Liver (tissue), 8 donors: ENCODE measurements at regions not wholly inside any gene's neighbourhood (a gene's known extent, or its start where the extent isn't known, plus 50 kb on each side); places are given as distances from the start of the nearest gene placed in this dataset.

Experiments
- DNase-seq: peaks from one replicate; pipeline ENCODE4 v3.0.0-alpha.2; 2017; ENCODE audit warnings: low spot score
- H3K27ac ChIP-seq, 2 donors: one replicate each; pipeline ENCODE4 v1.7.0; 2013; ENCODE audit warnings: inconsistent platforms in 2 of 2, low read length in 2 of 2, control low read depth in 1 of 2, low read depth in 1 of 2, mild to moderate bottlenecking in 1 of 2
- H3K27me3 ChIP-seq, 4 donors: one replicate each; pipeline versions ENCODE4 v1.6.1 to v1.7.0; 2013; ENCODE audit warnings: low read length in 3 of 4, inconsistent platforms in 1 of 4, mild to moderate bottlenecking in 1 of 4, moderate library complexity in 1 of 4; ENCODE audit not compliant: control insufficient read depth in 4 of 4, insufficient read depth in 4 of 4
- H3K36me3 ChIP-seq, 4 donors: one replicate each; pipeline versions ENCODE4 v1.6.1 to v1.7.0; 2013; ENCODE audit warnings: low read length in 3 of 4, mild to moderate bottlenecking in 3 of 4, low read depth in 1 of 4, moderate library complexity in 1 of 4; ENCODE audit not compliant: control insufficient read depth in 4 of 4, insufficient read depth in 3 of 4
- H3K4me1 ChIP-seq, 4 donors: one replicate each; pipeline versions ENCODE4 v1.6.1 to v1.7.0; 2013; ENCODE audit warnings: low read length in 3 of 4, mild to moderate bottlenecking in 3 of 4, moderate library complexity in 1 of 4; ENCODE audit not compliant: control insufficient read depth in 4 of 4, insufficient read depth in 4 of 4
- H3K4me3 ChIP-seq, 3 donors: one replicate each; pipeline versions ENCODE4 v1.6.1 to v1.7.0; 2013; ENCODE audit warnings: low read length in 3 of 3, control low read depth in 1 of 3, low read depth in 1 of 3, mild to moderate bottlenecking in 1 of 3
- H3K9ac ChIP-seq, 2 donors: one replicate each; pipeline ENCODE4 v1.7.0; 2013; ENCODE audit warnings: low read length in 2 of 2, mild to moderate bottlenecking in 2 of 2, moderate library complexity in 2 of 2, control low read depth in 1 of 2, low read depth in 1 of 2
- H3K9me3 ChIP-seq, 4 donors: one replicate each; pipeline versions ENCODE4 v1.6.1 to v1.7.0; 2013; ENCODE audit warnings: low read length in 3 of 4; ENCODE audit not compliant: control insufficient read depth in 4 of 4
- ATF3 ChIP-seq: IDR thresholded peaks from 2 replicates; pipeline ENCODE4 v1.6.1; 2016; ENCODE audit warnings: antibody characterized with exemption
- CTCF ChIP-seq: fragments of 150-350 bp; IDR thresholded peaks from 2 replicates; pipeline ENCODE4 v1.5.1; 2017; ENCODE audit warnings: improper control_type of control experiment, low read depth, low read length; ENCODE audit not compliant: missing input control
- EGR1 ChIP-seq, 2 donors: IDR thresholded peaks; 2 replicates each; pipeline ENCODE4 v1.6.1; 2016 to 2018; ENCODE audit warnings: antibody characterized with exemption in 2 of 2, low read depth in 2 of 2
- FOXA1 ChIP-seq: IDR thresholded peaks from 2 replicates; pipeline ENCODE4 v1.6.1; 2016; ENCODE audit warnings: antibody characterized with exemption
- FOXA2 ChIP-seq: IDR thresholded peaks from 2 replicates; pipeline ENCODE4 v1.6.1; 2016; ENCODE audit warnings: antibody characterized with exemption
- GABPA ChIP-seq, 2 donors: IDR thresholded peaks in 1 of 2; conservative IDR thresholded peaks in 1 of 2; 2 replicates each; pipeline ENCODE4 v1.6.1; 2016; ENCODE audit warnings: antibody characterized with exemption in 2 of 2, mild to moderate bottlenecking in 1 of 2, moderate library complexity in 1 of 2
- HNF4A ChIP-seq, 2 donors: conservative IDR thresholded peaks; 2 replicates each; pipeline ENCODE4 v1.6.1; 2016; ENCODE audit warnings: antibody characterized with exemption in 2 of 2, mild to moderate bottlenecking in 2 of 2
- HNF4G ChIP-seq: IDR thresholded peaks from 2 replicates; pipeline ENCODE4 v1.6.1; 2016; ENCODE audit warnings: antibody characterized with exemption
- JUND ChIP-seq, 2 donors: IDR thresholded peaks; 2 replicates each; pipeline ENCODE4 v1.6.1; 2016; ENCODE audit warnings: antibody characterized with exemption in 2 of 2
- MAX ChIP-seq: IDR thresholded peaks from 2 replicates; pipeline ENCODE4 v1.6.1; 2016; ENCODE audit warnings: antibody characterized with exemption
- NR2F2 ChIP-seq: IDR thresholded peaks from 2 replicates; pipeline ENCODE4 v1.6.1; 2016; ENCODE audit warnings: antibody characterized with exemption
- REST ChIP-seq: IDR thresholded peaks from 2 replicates; pipeline ENCODE4 v1.6.1; 2016; ENCODE audit warnings: antibody characterized with exemption, mild to moderate bottlenecking
- RXRA ChIP-seq, 2 donors: IDR thresholded peaks; 2 replicates each; pipeline ENCODE4 v1.6.1; 2017 to 2018; ENCODE audit warnings: antibody characterized with exemption in 2 of 2, mild to moderate bottlenecking in 1 of 2
- SP1 ChIP-seq: IDR thresholded peaks from 2 replicates; pipeline ENCODE4 v1.6.1; 2018; ENCODE audit warnings: antibody characterized with exemption, mild to moderate bottlenecking
- TAF1 ChIP-seq: conservative IDR thresholded peaks from 2 replicates; pipeline ENCODE4 v1.6.1; 2016; ENCODE audit warnings: antibody characterized with exemption, mild to moderate bottlenecking
- YY1 ChIP-seq: IDR thresholded peaks from 2 replicates; pipeline ENCODE4 v1.6.1; 2016; ENCODE audit warnings: antibody characterized with exemption, mild to moderate bottlenecking
- ZBTB33 ChIP-seq: IDR thresholded peaks from 2 replicates; pipeline ENCODE4 v1.6.1; 2016; ENCODE audit warnings: antibody characterized with exemption
- WGBS: extraction: QIAGEN DNeasy Blood & Tissue Kit; methylation state at CpG from one replicate; pipeline ENCODE4 v1.1.7; 2013; 5-methylcytosine and 5-hydroxymethylcytosine counted together
- donor health status: healthy.
- donor health status: healthy.
- donor health status: healthy.
- donor health status: healthy.
- donor health status: healthy.

GRCh38 chr18:27558388-27559155, 373.5 kb upstream of the CHST9 start:
- Histone ChIP-seq H3K4me3 (no peak overlapping the region), H3K27me3 (no peaks in the 10 kb centered on the region), H3K4me1 (no peaks in the 10 kb centered on the region), H3K27ac (no peak overlapping the region), H3K36me3 (no peaks in the 10 kb centered on the region), H3K9me3 (no peaks in the 10 kb centered on the region), H3K9ac (no peak overlapping the region)
- DNase-seq = no peak
- TF ChIP-seq TAF1 (no peak), HNF4G (no peak), EGR1 (IDR thresholded peaks at IDR 0.05; ENCODE audit: low read depth in 2 of 2) (no peak), CTCF (no peak), YY1 (no peak), NR2F2 (no peak), FOXA2 (no peak), GABPA (IDR thresholded peaks at IDR 0.05 in 1 of 2, conservative IDR thresholded peaks at IDR 0.05 in 1 of 2) (no peak), HNF4A (conservative IDR thresholded peaks at IDR 0.05) (no peak), ZBTB33 (no peak), ATF3 (no peak), SP1 (no peak), MAX (no peak), FOXA1 (no peak)
- 76% methylated on average over 4 of the region's 4 CpGs for WGBS

- 77% methylated on average over 4 of the region's 4 CpGs for WGBS
- H3K9me3 ChIP-seq = no peaks in the 10 kb centered on the region
- no peaks in the 10 kb centered on the region for H3K27me3 ChIP-seq
- no peak overlapping the region for H3K9ac ChIP-seq
- H3K36me3 ChIP-seq = no peaks in the 10 kb centered on the region
- no peak for DNase-seq
- no peak overlapping the region for H3K27ac ChIP-seq
- TF ChIP-seq HNF4A (conservative IDR thresholded peaks at IDR 0.05) (no peak), REST (no peak), ATF3 (no peak), HNF4G (no peak), EGR1 (IDR thresholded peaks at IDR 0.05; ENCODE audit: low read depth in 2 of 2) (no peak), TAF1 (no peak), FOXA1 (no peak), YY1 (no peak), JUND (IDR thresholded peaks at IDR 0.05) (no peak), RXRA (IDR thresholded peaks at IDR 0.05) (no peak), MAX (no peak)
- no peak overlapping the region for H3K4me3 ChIP-seq
- no peaks in the 10 kb centered on the region for H3K4me1 ChIP-seq
Measured at GRCh38 chr18:27556741-27557140, 371.6 kb upstream of the CHST9 start.
